Activated CD4-positive, alpha-beta T cell treated with anti-CD3 and anti-CD28 coated beads, Interleukin-2, amount 50 U/mL, for 24 hours (primary cell): ENCODE measurements at regions not wholly inside any gene's neighbourhood (a gene's known extent, or its start where the extent isn't known, plus 50 kb on each side); places are given as distances from the start of the nearest gene placed in this dataset.

Source experiments
- DNase-seq, 2 donors: peaks; one replicate each; pipeline ENCODE4 v3.0.0-alpha.2; 2020; ENCODE audit warnings: low read depth in 1 of 2, low spot score in 1 of 2

DNA sequence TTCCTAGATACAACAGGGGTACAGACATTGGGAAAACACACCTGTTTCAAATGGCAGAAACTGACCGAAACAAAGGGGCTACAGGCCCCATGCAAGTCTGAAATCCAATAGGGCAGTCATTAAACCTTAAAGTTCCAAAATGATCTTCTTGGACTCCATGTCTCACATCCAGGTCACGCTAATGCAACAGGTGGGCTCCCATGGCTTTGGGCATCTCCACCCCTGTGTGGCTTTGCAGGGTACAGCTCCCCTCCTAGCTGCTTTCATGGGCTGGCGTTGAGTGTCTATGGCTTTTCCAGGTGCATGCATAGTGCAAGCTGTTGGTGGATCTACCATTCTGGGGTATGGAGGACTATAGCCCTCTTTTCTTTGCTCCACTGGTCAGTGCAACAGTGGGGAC is 248.1 kb upstream of the RHOBTB1 start:
- no peak for DNase-seq

DNA sequence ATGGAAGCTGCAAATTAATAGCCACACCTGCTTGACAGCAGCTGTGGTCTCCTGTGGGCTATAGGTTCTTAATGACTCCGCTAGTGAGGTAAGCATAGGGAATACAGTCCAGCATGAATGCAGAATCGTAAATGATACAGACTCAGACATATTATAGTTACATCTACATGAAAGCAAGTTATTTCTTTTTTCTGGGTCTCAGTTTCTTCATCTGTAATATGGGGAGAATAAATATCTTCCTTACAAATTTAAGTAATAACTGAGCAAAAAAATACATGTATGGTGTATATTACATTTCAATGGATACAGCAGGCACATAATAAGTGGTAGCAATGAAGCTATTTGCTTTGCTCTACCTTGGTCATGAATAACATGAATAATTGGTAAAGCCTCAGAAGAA is 245.9 kb upstream of the RHOBTB1 start:
- DNase-seq, result no peak

DNA sequence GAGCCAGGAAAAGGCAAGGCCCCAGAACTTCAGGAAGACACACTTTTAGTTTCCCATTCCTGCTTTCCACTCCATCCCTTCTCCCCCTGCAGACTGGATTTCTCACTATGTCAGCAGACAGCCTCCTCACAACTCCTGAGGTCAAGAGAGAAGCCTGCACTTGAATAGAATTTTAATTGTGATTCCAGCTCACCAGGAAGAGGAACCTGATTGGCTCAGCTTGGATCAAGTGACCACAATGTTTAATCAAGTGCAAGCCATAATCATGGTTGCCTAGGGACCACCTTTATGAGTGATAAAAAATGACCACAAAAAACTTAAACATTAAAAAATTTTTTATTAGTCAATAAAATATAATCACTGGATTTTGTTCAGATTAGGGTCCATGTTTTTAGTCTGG is 244.7 kb upstream of the RHOBTB1 start:
- DNase-seq, result no peak

DNA sequence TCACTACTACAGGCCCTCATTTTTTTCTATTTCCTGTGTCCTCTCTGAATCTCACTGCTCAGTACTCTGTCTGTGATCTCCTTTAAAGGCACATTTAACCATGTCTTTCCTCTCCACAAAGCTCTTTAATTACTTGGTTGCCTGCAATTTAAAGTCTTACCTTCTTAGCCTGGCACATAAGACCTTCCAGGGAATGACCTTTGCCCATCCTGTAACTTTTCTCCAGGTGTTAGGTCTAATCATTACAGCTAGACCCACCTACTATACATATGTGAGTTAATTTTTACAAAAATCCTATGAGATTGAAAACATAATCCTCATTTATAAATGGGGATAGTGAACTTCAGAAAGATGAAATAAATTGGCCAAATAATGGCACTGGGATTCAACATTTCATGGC is 244.1 kb upstream of the RHOBTB1 start:
- no peak for DNase-seq

DNA sequence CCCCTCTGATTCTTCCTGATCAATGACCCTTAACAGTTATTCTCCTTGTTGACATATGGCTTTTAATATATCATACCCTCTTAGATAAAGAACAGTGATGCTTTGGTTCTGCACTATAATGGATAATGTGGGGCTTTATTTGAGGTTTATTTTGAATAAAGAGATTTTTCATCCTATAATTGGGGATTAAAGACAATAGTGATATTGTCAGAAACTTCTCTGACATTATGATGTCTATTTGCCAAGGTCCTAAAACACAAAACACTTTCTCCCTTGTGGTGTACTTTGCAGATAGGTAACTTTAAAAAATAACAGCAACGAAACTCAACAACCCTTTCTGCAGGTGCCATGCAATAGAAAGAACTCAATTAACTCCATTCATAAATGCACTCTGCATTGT is 243.6 kb upstream of the RHOBTB1 start:
- no peak for DNase-seq

DNA sequence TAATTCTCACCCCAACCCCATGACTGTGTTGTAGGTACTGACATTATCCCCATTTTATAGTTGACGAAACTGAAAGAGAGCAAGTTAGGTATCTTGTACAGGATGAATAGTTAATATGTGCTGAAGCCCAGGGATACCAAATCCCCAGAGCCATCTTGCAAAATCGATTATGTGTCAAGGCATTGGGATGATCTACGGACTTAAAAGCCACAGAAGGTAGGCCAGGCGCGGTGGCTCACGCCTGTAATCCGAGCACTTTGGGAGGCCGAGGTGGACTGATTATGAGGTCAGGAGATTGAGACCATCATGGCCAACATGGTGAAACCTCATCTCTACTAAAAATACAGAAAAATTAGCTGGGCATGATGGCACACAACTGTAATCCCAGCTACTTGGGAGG is 242.4 kb upstream of the RHOBTB1 start:
- no peak for DNase-seq

DNA sequence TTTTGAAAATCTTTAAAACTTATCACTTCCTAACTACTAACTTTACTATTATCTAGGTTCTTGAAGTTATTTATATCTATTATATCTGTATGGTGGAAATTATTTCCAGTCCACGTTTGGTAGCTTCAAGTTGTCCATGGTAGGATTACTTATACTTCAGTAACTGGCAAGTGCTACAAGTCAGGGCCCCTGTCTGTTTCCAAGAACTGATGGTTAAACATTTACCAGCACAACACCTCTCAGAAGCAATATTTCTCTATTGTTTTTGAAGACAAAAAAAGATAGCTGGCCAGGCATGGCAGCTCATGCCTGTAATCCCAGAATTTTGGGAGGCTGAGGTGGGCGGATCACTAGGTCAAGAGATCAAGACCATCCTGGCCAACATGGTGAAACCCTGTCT is 240.4 kb upstream of the RHOBTB1 start:
- DNase-seq, result no peak

DNA sequence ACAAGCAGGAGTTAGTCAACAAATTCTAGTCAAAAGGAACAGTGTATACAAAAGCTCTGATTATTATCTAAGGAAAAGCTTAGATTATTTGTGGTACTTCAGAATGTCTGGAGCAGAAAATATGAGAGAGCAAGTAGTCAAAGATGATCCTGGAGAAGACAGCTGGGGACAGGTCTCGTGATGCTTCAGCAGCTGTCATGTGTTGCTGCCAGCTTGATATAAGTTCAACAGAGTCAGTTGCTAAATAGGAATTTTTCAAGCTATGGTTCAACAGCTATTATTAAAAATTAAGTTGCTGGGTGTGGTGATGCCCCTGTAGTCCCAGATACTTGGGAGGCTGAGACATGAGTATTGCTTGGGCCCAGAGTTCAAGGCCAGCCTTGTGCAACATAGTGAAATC is 240.0 kb upstream of the RHOBTB1 start:
- DNase-seq, result no peak

DNA sequence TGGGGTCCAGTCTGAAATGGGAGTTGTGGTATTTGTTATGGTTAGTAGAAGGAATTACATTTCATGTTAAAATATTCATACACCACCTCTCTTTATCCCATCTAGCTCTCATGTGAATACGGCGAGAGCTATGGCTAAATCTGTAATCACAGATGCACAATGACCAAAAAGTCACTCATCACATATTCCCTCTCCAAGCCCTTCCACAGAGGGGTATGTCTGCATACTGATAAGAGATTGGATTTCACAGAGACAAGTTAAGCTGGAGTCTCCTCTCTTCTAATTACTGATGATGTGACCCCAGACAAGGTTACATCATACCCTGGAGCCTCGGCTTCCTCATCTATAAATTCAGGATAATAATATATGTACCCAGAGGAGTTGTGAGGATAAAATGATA is 237.8 kb upstream of the RHOBTB1 start:
- DNase-seq, result no peak

DNA sequence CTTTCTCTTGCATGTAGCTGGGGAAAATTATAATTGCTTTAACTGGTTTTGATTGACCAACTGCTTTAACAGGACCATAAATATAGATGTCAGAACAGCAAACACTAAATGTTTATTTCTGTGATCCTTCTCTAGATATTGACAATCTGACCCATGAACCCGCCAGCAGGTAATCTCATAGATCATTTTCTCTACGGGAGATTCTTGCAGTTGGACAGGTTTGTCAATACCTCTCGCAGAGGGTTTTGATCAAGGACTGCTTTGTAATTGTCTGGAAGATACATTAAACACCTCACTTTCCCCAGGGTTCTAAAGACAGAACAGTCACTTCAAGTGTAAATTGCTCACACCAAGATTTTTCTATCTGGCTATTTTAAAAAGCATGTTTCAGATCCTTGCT is 235.8 kb upstream of the RHOBTB1 start:
- DNase-seq, result no peak

DNA sequence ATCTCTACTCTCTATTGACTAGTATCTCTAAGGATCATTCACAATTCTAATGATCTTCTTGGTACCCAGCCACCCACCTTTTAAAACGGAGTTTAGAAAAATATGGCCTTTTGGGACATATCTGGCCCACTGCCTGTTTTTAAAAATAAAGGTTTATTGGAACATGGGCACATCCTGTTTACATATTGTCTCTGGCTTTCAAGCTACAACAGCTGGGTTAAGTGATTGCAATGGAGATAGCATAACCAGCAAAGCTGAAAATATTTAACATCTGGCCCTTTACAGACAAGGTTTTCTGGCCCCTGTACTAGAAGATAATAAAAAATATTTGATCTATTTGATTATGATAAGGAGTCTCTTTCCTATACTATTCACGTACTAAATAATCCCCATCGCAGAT is 232.4 kb upstream of the RHOBTB1 start:
- DNase-seq, result no peak

DNA sequence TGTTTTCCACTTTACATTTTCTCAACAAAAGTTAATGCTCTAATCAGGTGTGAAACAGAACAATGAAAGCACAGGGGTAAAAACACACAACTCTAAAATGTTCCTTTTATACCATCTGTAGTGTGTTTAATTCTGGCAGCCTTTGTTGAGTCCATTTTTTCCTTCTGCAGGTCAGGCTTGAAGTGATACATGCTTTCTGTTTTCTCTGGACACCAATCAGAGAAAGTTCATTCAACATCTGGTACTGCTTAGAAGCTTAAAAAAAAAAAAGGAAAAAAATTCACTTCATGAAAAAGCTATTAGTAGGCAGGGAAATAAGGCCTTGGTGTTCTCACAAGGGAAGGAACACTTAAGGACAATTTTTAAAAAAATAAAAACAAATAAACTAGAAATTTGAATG is 231.3 kb upstream of the RHOBTB1 start:
- DNase-seq, result no peak

DNA sequence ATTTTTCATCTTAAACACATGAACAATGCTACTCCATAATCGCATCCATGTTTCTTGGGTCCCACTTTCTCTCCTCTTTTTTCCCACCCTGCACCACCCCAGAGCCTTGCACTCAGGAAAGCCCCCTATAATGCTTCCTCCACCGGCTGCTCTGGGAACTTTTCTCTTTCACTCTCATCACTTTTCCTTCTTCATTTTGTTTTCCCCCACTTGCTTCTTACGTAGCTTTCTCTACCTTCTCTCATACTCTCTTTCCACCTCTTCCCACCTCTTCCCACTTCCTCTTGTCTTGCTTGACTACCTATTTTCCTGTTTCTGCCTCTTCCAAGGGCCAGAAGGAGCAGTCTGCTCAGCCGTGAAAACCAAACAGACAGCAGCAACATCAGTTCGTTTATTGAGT is 229.5 kb upstream of the RHOBTB1 start:
- no peak for DNase-seq

DNA sequence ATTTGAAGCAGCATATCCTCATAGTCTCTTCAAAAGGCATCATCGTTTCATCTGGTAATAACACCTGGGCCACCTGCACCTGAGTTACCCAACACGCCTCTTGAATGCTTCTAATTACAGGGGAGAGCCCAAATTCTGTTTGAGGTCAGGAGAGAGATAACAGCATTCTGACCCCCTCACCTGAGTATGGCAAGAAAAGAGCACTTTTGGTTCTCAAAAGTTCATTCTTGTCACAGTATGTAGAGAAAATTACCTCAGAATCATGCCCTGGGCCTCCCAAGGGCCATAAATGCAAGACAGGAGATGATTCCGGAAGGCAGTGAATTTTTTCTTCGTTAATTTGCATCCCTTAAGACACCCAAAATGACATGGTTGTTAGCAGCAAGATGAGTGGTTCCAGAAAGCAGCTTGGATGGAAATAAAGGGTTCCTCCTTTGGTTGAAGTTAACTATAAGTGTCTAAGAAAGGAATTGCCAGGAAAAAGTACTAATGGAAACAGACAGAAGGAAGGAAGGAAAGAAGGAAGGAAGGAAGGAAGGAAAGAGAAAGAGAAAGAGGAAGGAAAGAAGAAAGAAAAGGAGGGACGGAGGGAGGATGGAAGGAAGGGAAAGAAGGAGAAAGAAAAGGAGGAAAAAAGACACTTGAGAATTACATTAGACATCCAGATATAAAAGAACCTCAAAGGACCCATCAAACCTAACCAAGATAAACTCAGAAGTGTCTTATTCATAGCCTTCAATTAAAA is 228.4 kb upstream of the RHOBTB1 start:
- no peak for DNase-seq

DNA sequence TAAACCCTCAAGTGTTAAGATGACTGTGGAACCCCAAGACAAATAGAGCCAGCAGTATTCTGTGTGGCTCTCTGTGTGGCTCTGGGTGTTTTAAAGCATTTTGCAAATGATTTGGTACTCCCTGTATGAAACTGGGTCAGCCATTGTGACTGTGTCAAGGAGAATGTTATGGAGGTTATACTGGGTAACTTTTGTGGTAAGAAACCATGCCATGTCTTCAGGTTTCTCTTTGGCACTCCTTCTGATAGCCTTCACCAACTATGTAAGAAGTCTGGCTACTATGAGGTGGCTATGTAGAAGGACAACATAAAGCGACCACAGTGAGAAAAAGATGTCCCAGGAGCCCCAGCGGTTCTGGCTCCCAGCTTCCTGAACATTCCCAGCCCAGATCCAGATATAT is 226.6 kb upstream of the RHOBTB1 start:
- DNase-seq, result no peak

DNA sequence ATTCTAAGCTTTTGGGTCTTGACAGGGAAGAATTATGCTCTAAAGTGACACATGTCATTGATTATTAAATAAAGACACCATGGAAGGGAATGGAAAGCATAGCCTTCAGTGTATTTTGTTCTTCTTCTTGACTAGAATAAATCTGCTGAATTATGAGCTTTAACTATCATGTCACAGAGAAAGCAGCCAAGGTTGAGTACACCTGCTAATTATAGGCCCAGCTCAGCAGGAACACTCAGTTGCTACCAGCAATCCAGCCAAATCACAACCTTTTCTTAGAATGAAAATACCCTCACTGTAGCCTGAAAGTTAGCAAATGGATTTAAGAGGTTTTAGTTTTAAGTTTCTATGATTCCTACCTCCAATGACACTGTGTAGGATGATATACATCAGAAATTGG is 225.3 kb upstream of the RHOBTB1 start:
- no peak for DNase-seq

DNA sequence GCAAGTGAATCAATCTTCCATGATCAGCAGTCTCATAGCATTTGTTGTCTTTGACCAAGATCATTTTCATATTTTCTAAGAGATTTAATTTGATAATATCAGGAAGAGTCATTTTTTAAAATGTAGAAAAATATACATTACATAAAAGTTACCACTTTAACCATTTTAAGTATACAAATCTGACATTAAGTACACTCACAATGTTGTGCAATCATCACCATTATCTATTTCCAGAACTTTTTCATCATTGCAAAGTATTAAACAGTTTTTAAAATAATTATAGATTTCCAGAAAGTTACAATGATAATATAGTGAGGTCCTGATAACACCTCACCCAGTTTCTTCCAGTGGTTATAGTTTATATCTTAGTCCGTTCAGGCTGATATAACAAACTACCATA is 222.5 kb upstream of the RHOBTB1 start:
- DNase-seq, result no peak

DNA sequence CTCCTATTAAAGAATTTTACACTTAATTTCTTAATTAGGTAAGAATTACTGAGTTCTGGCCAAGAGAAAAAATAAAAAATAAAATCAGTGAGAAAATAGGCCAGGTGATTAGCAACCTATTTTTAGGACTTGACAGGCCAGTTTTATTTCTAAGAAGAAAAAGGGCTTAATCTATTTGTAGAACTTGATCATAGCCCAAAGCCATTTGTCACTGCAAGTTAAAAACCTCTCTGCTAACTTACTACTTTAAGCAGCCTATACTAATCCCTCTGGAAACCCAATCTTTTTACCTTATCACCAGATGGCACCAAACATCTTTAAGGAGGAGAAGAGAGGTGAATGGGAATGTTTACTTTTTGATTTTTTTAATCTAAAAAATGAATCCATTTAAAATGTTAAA is 222.1 kb upstream of the RHOBTB1 start:
- no peak for DNase-seq

DNA sequence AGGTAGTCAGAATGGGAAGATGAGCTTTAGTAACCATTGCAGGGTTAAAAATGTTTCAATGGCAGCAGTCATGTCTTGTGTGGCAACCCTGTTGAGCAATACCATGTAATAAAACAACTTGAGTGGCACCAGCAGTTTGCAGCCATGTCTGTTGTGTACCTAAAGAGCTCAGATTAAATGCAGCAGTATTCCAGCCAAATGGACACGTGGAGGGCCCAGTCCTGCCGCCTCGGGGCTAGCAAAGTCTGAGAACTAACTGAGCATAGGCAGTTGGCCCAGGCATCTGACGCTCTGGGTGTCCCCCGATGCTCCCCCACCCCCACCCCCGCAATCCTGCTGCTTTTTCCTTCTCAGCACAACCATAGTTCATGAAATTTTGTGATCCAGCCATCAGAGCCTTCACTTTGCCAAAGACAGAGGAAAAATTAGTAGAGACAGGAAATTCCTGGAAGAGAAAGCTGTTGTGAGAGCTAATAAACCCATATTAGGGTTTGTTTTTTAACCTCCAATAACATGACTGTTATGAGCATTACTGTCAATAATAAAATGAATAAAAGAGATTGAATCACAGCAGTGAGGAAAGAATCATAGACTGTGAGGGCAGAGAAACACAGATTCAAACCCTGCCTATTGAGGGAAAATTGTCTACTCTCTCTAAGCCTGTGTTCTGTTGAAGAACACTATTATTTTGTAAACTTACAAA is 220.6 kb upstream of the RHOBTB1 start:
- DNase-seq, result no peak

DNA sequence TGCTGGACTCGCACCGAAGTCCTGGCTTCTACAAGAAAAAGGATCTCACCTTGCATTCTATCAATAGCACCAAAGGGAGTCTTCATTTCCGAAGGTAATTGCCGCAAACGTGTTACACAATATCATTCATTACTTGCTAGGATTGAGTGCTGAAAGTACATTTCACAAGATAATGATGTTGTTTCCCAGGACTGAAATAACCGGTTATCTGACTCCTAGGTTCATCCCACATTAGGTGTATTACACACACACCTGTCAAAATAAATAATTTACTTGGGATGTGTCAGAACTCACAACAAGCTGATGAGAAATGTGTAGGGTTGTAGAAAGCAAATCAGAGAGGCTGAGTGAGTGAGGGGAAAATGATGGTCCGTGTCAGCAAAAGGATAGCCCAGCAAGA is 219.4 kb upstream of the RHOBTB1 start:
- no peak for DNase-seq

DNA sequence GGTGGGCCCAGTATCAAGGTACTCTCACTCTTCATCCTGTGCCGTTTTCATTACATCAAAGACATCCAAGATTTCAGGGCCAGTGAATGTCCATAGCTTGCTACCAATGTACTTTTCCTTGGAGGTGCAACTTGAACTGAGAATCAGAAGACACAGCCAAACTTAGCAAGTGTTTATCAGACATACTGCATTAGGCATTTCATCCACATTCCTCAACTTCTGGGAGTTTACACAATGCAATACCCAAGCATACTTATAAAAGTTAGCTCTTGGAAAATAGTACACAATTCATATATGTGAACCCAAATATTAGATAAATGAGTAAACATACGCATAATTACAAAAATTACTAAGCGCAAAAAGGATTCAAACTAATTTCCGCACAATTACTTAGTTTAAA is 216.3 kb upstream of the RHOBTB1 start:
- DNase-seq, result no peak

DNA sequence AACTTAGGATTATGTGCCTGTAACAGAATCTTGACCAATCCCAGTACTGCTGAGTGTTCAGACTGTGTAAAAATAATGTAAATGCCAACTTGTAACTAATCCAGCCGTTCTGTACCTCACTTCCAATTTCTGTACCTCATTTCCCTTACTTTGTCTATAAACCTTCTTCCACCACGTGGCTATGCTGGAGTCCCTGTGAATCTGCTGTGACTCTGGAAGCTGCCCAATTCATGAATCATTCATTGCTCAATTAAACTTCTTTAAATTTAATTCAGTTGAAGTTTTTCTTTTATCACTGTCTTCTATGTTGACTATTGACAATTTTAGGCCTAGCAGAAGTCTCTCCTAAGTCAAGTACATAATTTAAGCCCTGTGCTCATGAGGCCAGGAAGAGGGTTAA is 215.3 kb upstream of the RHOBTB1 start:
- DNase-seq, result no peak

DNA sequence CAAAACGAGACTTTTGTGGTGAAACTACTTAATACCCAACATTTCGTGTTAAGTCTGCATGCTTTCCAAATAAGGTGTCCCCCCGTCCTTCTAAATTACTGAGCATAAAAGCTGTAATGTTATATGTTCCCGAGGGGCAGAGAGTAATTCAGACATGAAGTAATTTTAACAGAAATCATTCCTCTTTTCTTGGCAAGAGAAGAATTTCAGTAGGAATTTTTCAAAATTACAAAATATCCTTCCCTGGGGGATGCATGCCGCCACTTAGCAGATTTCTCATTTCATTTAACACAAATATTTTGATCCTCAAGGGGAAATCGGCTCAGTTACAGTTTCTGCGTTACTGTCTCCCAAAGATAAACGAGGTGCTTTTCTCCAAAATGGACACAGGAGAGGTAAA is 213.2 kb upstream of the RHOBTB1 start:
- no peak for DNase-seq
